ENCODE measurements at regions not wholly inside any gene's neighbourhood (a gene's known extent, or its start where the extent isn't known, plus 50 kb on each side); places are given as distances from the start of the nearest gene placed in this dataset.

GRCh38 chr2:215210082-215210481 lies 71.7 kb upstream of the ABCA12 start (continued):
- TF ChIP-seq, protein P1, sequence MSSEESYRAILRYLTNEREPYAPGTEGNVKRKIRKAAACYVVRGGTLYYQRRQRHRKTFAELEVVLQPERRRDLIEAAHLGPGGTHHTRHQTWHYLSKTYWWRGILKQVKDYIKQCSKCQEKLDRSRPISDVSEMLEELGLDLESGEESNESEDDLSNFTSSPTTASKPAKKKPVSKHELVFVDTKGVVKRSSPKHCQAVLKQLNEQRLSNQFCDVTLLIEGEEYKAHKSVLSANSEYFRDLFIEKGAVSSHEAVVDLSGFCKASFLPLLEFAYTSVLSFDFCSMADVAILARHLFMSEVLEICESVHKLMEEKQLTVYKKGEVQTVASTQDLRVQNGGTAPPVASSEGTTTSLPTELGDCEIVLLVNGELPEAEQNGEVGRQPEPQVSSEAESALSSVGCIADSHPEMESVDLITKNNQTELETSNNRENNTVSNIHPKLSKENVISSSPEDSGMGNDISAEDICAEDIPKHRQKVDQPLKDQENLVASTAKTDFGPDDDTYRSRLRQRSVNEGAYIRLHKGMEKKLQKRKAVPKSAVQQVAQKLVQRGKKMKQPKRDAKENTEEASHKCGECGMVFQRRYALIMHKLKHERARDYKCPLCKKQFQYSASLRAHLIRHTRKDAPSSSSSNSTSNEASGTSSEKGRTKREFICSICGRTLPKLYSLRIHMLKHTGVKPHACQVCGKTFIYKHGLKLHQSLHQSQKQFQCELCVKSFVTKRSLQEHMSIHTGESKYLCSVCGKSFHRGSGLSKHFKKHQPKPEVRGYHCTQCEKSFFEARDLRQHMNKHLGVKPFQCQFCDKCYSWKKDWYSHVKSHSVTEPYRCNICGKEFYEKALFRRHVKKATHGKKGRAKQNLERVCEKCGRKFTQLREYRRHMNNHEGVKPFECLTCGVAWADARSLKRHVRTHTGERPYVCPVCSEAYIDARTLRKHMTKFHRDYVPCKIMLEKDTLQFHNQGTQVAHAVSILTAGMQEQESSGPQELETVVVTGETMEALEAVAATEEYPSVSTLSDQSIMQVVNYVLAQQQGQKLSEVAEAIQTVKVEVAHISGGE (CRISPR knock-in tag; IDR thresholded peaks at IDR 0.05): no peak
- TF ChIP-seq STAT1 (conservative IDR thresholded peaks at IDR 0.05): no peak

DNA sequence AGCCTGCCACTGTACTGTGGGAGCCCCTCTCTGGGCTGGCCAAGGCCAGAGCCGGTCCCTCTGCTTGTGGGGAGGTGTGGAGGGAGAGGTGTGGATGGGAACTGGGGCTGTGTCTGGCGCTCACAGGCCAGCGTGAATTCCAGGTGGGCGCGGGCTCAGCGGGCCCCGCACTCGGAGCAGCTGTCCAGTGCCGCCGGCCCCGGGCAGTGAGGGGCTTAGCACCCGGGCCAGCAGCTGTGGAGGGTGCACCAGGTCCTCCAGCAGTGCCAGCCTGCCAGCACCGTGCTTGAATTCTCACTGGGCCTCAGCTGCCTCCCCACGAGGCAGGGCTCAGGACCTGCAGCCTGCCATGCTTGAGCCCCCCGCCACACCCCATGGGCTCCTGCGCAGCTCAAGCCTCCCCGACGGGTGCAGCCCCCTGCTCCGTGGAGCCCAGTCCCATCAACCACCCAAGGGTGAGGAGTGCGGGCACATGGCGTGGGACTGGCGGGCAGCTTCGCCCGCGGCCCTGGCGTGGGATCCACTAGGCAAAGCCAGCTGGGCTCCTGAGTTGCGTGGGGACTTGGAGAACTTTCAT lies 69.5 kb upstream of the ABCA12 start:
- H3K36me3 ChIP-seq (ENCODE audit: control insufficient read depth in 2 of 2, insufficient read depth in 2 of 2, low read length in 1 of 2): no peaks in the 10 kb centered on the region
- H3K4me2 ChIP-seq (ENCODE audit: control insufficient read depth, insufficient read depth): no peak overlapping the region
- no TSS peak for BruUV-seq (replicated peaks)
- no peak overlapping the region for H3K4me3 ChIP-seq
- H3K9ac ChIP-seq (ENCODE audit: control insufficient read depth, insufficient read depth, low read length): no peak overlapping the region
- ChIA-PET RAD21 (ENCODE audit: unreplicated experiment) (no interaction called here), CTCF (no interaction called here), POLR2A (no interaction called here), SMC1A (ENCODE audit: uncharacterized antibody, unreplicated experiment) (no interaction called here)
- H3K27ac ChIP-seq (ENCODE audit: control insufficient read depth, insufficient read depth): no peak overlapping the region
- no peak for TF ChIP-seq LARP7 (IDR thresholded peaks at IDR 0.05)
- TF ChIP-seq CREB1 (IDR thresholded peaks at IDR 0.05; ENCODE audit: low read depth): no peak
- TF ChIP-seq RB1 (IDR thresholded peaks at IDR 0.05; ENCODE audit: borderline replicate concordance): no peak
- no peak for TF ChIP-seq CBFB (IDR thresholded peaks at IDR 0.05; ENCODE audit: low read depth)
- no peak for TF ChIP-seq IKZF2 (IDR thresholded peaks at IDR 0.05)
- H3K27me3 ChIP-seq (replicated peaks in 1 of 2; ENCODE audit: control insufficient read depth in 2 of 2, insufficient read depth in 2 of 2, low read length in 1 of 2): no peaks in the 10 kb centered on the region
- FAIRE-seq: no peak
- no peaks in the 10 kb centered on the region for H4K20me1 ChIP-seq (ENCODE audit: control insufficient read depth, insufficient read depth)
- no peaks in the 10 kb centered on the region for H3K79me2 ChIP-seq (ENCODE audit: control insufficient read depth, insufficient read depth, low read length)
- H3K4me1 ChIP-seq (ENCODE audit: control insufficient read depth, insufficient read depth, low read length): no peaks in the 10 kb centered on the region
- no peak for DNase-seq (ENCODE audit: low read depth, low spot score)
- no peak overlapping the region for H2AFZ ChIP-seq (ENCODE audit: control insufficient read depth, low read depth, low read length)
- in situ Hi-C loops (cut with MboI): no loop called here
- peaks cover 2% of the 10 kb centered on the region; the same call in 1 of the 3 replicates for H3K9me3 ChIP-seq (replicated peaks; ENCODE audit: control insufficient read depth, insufficient read depth, low read length)
- WGBS (ENCODE audit: insufficient coverage, insufficient replicate concordance, low lambda C conversion rate, missing lambda C conversion rate): 77% methylated on average over 25 of the region's 27 CpGs
- no peak for ATAC-seq
- intact Hi-C loops (cut with micrococcal nuclease; ENCODE audit: unreplicated experiment): no loop called here
